ENCODE measurements at regions not wholly inside any gene's neighbourhood (a gene's known extent, or its start where the extent isn't known, plus 50 kb on each side); places are given as distances from the start of the nearest gene placed in this dataset.

DNA sequence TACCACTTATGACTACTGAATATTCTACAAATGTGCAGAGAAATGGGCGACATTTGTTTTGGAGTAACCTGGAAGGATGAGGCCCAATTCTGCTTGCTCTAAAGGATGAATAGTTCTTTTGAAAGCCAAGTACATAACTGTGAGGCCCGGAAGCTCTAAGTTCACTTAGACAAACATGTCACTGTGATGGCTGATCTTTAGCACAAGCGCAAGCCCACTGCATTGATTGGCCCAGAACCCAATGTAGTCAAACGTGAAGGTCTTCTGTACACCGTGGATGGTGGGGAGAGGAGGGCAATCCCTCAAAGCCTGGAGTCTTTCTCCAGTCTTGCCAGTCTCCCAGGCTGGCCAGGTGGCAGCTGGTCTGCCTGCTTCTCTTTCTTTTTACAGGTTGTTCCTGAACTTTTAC, 139.6 kb downstream of the RFC3 start:
- Histone ChIP-seq H4K20me1 (ENCODE audit: insufficient read depth) (no peaks in the 10 kb centered on the region), H3K9me3 (ENCODE audit: insufficient read depth, low read depth) (no peaks in the 10 kb centered on the region), H3K9me2 (ENCODE audit: insufficient read depth) (no peaks in the 10 kb centered on the region), H3K36me3 (ENCODE audit: low read depth) (no peaks in the 10 kb centered on the region), H2AFZ (no peak overlapping the region), H3K4me3 (no peak overlapping the region), H3K27ac (no peak overlapping the region), H3F3A (ENCODE audit: insufficient read depth, low read depth) (no peaks in the 10 kb centered on the region), H3K4me2 (no peak overlapping the region), H3K27me3 (ENCODE audit: insufficient read depth, low read depth) (no peaks in the 10 kb centered on the region), H3K79me2 (ENCODE audit: low read depth) (no peaks in the 10 kb centered on the region), H3K4me1 (replicated peaks; ENCODE audit: insufficient read depth) (no peaks in the 10 kb centered on the region)
- POLR2A ChIA-PET (ENCODE audit: unreplicated experiment): no interaction called here
- intact Hi-C loops (cut with micrococcal nuclease; ENCODE audit: unreplicated experiment): no loop called here
- TF ChIP-seq, protein P1, sequence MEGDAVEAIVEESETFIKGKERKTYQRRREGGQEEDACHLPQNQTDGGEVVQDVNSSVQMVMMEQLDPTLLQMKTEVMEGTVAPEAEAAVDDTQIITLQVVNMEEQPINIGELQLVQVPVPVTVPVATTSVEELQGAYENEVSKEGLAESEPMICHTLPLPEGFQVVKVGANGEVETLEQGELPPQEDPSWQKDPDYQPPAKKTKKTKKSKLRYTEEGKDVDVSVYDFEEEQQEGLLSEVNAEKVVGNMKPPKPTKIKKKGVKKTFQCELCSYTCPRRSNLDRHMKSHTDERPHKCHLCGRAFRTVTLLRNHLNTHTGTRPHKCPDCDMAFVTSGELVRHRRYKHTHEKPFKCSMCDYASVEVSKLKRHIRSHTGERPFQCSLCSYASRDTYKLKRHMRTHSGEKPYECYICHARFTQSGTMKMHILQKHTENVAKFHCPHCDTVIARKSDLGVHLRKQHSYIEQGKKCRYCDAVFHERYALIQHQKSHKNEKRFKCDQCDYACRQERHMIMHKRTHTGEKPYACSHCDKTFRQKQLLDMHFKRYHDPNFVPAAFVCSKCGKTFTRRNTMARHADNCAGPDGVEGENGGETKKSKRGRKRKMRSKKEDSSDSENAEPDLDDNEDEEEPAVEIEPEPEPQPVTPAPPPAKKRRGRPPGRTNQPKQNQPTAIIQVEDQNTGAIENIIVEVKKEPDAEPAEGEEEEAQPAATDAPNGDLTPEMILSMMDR (conservative IDR thresholded peaks at IDR 0.05): no peak
- TF ChIP-seq EZH2 (IDR thresholded peaks at IDR 0.05; ENCODE audit: low read depth): no peak
- no TSS peak for BruUV-seq (replicated peaks)
- no peak for DNase-seq
- CTCF ChIA-PET: no interaction called here

DNA sequence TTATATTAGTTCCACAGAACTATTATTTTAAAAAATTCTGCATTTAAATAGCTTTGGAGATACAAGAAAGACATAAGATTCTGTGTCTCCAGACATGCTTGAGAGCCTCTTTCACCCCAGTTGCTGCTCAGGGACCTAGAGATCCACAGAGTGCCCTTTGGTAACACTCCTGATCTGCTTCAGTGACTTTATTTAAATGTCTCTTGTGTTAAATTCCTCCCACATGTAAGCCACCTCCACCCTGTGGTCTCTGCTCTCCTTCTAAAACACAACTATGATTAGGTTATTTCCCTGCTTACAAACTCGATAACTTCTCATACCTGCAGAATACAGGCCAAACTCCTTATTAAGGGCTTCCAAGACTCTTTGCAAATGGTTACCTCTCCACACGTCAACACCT, 141.0 kb downstream of the RFC3 start:
- TF ChIP-seq EZH2 (IDR thresholded peaks at IDR 0.05; ENCODE audit: low read depth): no peak
- TF ChIP-seq, protein P1 (conservative IDR thresholded peaks at IDR 0.05): no peak
- Histone ChIP-seq H3K4me3 (no peak overlapping the region), H3K27ac (no peak overlapping the region), H3K4me1 (replicated peaks; ENCODE audit: insufficient read depth) (no peaks in the 10 kb centered on the region), H3K36me3 (ENCODE audit: low read depth) (no peaks in the 10 kb centered on the region), H3K9me3 (ENCODE audit: insufficient read depth, low read depth) (no peaks in the 10 kb centered on the region), H4K20me1 (ENCODE audit: insufficient read depth) (no peaks in the 10 kb centered on the region), H3K9me2 (ENCODE audit: insufficient read depth) (no peaks in the 10 kb centered on the region), H3K27me3 (ENCODE audit: insufficient read depth, low read depth) (no peaks in the 10 kb centered on the region), H3F3A (ENCODE audit: insufficient read depth, low read depth) (no peaks in the 10 kb centered on the region), H3K79me2 (ENCODE audit: low read depth) (no peaks in the 10 kb centered on the region), H3K4me2 (no peak overlapping the region), H2AFZ (no peak overlapping the region)
- DNase-seq: no peak
- BruUV-seq (replicated peaks): no TSS peak
- ChIA-PET POLR2A (ENCODE audit: unreplicated experiment) (no interaction called here), CTCF (no interaction called here)
- intact Hi-C loops (cut with micrococcal nuclease; ENCODE audit: unreplicated experiment): no loop called here

DNA sequence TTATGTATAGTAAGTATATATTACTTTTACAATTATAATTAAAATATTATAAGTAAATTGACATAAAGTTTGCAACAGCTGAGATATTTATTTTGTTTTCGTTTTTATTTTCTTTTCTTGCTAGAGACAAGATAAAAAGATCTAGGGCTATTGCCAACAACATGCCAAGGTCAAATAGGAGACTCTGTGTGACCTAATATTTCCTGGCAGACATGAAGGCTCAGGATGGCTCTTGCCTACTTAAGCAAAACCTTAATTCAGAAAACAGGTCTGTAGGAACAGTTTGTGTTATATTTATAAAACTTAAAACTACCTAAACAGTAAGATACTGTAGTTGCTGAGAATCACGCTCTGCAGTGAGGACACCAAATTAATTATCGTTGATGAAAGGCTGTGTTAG, 145.2 kb downstream of the RFC3 start:
- TF ChIP-seq EZH2 (IDR thresholded peaks at IDR 0.05; ENCODE audit: low read depth): no peak
- TF ChIP-seq, protein P1 (conservative IDR thresholded peaks at IDR 0.05): no peak
- DNase-seq: no peak
- H2AFZ ChIP-seq: no peak overlapping the region
- intact Hi-C loops (cut with micrococcal nuclease; ENCODE audit: unreplicated experiment): no loop called here
- no peaks in the 10 kb centered on the region for H3K36me3 ChIP-seq (ENCODE audit: low read depth)
- H3K4me3 ChIP-seq: no peak overlapping the region
- no peaks in the 10 kb centered on the region; the same call in 1 of the 2 replicates for H3K9me3 ChIP-seq (ENCODE audit: insufficient read depth, low read depth)
- CTCF ChIA-PET: no interaction called here
- H3K4me1 ChIP-seq (replicated peaks; ENCODE audit: insufficient read depth): no peaks in the 10 kb centered on the region
- no peaks in the 10 kb centered on the region for H3K79me2 ChIP-seq (ENCODE audit: low read depth)
- no peaks in the 10 kb centered on the region for H3K27me3 ChIP-seq (ENCODE audit: insufficient read depth, low read depth)
- no TSS peak for BruUV-seq (replicated peaks)
- H4K20me1 ChIP-seq (ENCODE audit: insufficient read depth): no peaks in the 10 kb centered on the region
- no peak overlapping the region for H3K27ac ChIP-seq
- no peaks in the 10 kb centered on the region for H3F3A ChIP-seq (ENCODE audit: insufficient read depth, low read depth)
- no peak overlapping the region for H3K4me2 ChIP-seq
- H3K9me2 ChIP-seq (ENCODE audit: insufficient read depth): no peaks in the 10 kb centered on the region
- POLR2A ChIA-PET (ENCODE audit: unreplicated experiment): no interaction called here
